NCI-H226 (cell line): ENCODE measurements at regions not wholly inside any gene's neighbourhood (a gene's known extent, or its start where the extent isn't known, plus 50 kb on each side); places are given as distances from the start of the nearest gene placed in this dataset.

Experiments
- DNase-seq: peaks from one replicate; pipeline ENCODE4 v3.0.0-alpha.2; 2015

- no peak for DNase-seq
These were observed 424.4 kb upstream of the RGPD4 start for GRCh38 chr2:107402330-107402729.

- DNase-seq, result no peak
These were observed 421.4 kb upstream of the RGPD4 start for GRCh38 chr2:107405261-107405660.

- DNase-seq, result no peak
These were observed 419.7 kb upstream of the RGPD4 start for GRCh38 chr2:107407017-107407416.

DNA sequence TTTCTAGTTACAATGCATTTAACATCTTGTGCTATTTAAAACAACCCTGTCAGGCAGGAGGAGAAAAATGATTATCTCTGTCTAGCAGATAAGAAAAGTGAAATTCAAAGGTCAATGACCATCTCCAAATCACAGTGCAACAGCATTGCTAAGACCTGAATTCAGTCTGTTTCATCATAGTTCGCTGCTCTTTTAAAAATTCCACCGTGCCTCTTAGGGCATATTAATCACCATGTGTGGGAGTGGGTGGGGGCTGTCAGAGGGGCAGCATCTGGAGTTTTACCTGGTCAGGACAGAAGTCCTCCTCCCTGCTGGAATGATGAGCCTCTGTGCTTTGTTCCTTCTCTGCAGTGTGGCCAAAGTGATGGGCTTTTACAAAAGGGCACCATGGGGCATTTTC lies 418.7 kb upstream of the RGPD4 start:
- DNase-seq, result no peak

- no peak for DNase-seq
These were observed 415.4 kb upstream of the RGPD4 start for GRCh38 chr2:107411267-107411666.

DNA sequence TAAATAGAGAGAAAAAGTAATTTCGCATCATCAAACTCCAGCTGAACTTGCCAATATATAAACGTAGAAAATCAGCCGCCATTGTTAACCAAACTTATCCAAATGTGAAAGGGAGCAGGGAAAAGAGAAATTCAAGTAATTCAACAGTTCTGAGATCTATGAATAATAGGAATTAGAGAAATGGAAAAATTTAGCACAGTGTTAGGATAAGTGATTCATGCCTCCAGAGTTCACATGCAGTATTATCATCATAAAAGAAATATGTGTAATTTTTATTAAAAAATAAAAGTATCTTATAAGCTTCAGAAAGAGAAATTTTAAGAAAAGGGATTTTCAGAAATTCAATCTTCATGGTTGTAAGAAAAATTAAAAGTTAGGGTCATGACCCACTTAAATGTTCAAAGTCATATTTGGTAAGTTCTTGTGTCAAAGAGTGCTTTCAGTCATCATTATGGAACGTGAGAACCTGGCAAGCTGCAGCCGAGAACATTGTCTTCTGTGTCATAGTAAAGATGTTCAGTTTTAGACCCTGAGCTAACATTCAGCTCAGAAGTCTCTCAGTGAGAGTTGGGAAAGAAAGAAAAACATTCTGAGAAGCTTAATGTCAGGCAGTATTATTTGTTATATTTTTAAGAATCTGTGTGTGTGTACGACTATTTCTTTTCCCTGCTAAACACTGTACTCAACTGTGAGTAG lies 414.3 kb upstream of the RGPD4 start:
- no peak for DNase-seq

- no peak for DNase-seq
These were observed 413.7 kb upstream of the RGPD4 start for GRCh38 chr2:107412981-107413380.

DNA sequence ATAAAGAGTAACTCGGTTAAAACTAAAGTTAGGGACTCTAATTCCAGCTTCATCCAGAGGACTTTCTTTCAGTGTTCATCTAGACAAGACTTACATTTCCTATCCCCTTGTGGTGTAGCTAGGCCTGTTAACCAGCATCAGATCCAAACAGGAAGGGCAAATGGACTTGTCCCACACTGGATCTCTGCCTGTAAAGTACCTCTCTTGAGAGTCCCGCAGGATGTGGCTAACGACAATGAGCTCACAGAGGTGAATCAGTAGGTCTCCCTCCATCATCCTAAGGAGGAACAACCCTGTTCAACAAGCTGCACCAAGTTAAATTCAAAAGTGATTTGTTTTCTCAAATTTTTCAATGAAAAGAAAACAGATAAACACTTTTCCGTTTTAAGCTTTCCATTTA lies 412.3 kb upstream of the RGPD4 start:
- DNase-seq, result no peak

DNA sequence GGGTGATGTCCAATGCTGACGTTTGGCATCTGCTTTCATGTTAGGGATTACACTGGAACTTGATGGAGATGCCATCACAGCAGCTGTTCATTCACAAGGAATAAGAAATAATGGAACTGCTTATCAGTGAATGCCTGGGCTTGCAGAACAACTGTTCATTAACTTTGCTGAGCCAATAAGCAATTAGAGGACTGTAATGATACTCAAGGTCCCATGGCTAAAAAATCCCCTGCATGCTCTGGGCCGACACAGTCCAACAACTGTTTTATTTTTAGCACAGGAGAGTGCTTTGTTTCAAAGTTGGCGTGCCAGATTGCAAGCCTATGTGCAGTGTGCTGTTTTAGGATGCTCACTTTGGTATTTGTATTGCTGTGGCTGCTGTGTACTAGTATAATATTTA lies 408.0 kb upstream of the RGPD4 start:
- no peak for DNase-seq

DNA sequence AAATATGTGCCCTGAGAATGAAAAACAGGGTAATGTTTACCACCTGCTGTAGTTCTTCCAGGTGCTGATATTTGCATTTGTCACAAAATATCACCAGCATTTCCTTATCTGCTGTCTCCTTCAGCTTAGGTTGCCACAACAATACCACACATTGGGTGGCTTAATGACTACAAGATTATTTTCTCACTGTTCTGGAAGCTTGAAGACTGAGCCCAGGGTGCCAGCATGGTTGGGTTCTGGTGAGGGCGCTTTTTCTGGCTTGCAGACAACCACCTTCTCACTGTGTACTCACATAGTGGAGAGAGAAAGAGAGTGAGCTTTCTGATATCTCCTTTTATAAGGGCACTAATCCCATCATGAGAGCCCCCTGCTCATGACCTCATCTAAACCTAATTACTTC lies 407.5 kb upstream of the RGPD4 start:
- no peak for DNase-seq

- DNase-seq, result no peak
These were observed 397.9 kb upstream of the RGPD4 start for GRCh38 chr2:107428781-107429180.

DNA sequence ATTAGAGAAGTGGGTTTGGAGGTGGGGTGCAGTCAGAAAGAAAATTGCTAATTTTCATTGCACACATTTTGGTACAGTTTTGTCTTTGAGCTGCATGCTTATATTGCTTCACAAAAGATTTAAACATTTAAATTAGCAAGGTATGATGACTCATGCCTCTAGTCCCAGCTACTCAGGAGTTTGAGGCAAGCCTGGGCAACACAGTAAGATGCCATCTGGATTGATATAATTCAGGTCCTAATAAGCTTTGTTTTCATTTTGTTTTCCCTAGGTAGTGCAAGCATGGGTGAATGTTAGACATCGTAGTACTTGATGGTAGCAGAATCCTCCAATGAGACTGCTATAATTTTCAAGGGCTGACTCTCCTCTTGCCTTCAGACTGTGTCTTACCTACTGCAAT lies 396.7 kb upstream of the RGPD4 start:
- DNase-seq, result no peak

DNA sequence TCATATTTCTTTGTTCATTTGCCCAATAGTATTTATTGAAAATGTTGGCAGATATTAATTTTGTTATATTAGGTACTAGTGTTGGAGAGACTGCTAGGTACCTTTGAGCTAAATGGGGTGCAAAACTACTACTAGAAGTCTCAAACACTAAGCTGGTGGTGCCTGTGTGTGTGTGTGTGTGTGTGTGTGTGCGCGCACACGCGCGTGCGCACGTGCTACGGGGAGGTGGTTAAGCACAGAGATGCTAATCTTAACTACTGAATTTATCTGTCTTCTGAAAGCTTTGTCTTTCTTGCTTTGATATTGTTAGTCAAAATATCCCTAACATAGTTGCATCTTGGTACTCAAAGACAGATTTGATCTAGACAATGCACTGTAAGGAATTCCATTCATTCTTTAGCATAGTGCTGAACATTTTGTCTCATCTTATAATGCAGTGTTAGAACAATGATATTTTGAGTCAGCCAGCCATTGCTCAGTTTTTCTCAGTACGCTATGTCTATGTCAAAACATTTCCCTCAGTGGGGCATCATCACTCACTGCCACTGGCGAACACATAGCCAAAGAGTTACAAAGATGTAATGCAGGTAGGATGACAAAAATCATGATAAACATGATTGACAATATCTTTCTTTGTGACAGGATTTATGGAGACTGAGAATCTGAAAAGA lies 396.0 kb upstream of the RGPD4 start:
- no peak for DNase-seq

GRCh38 chr2:107436281-107436680 lies 390.4 kb upstream of the RGPD4 start:
- DNase-seq, result no peak

- DNase-seq, result no peak
These were observed 389.4 kb upstream of the RGPD4 start for GRCh38 chr2:107437265-107437664.

DNA sequence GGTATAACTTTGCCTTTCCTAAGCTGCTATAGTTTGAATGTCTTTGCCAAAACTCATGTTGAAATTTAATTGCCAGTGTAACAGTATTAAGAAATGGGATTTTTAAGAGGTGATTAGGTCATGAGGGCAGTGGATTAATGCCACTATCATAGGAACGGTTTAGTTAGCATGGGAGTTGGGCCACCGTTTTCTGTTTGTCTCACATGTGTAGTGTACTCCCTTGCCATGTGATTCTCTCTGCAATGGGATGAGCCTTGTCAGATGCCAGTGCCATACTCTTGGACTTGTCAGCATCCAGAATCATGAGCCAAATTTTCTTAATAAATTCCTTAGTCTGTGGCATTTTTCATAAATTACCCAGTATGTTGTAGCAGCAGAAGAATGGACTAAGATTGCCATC lies 388.9 kb upstream of the RGPD4 start:
- DNase-seq, result no peak

DNA sequence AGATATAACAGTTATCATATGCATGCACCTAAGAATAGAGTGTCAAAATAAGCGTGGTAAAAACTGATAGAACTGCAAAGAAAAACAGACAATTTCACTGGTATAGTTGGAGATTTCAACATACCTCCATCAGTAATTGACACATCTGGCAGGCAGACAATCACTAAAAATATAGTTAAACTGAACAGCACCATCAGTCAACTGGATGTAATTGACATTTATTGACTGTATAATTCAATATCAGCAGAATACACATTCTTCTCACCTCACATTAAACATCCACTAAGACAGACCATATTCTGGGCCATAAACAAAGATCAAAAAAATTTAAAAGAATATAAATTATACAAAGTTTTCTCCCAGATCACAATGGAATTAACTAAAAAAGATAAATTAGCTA lies 378.5 kb upstream of the RGPD4 start:
- no peak for DNase-seq

- DNase-seq, result no peak
These were observed 365.4 kb upstream of the RGPD4 start for GRCh38 chr2:107461301-107461700.

DNA sequence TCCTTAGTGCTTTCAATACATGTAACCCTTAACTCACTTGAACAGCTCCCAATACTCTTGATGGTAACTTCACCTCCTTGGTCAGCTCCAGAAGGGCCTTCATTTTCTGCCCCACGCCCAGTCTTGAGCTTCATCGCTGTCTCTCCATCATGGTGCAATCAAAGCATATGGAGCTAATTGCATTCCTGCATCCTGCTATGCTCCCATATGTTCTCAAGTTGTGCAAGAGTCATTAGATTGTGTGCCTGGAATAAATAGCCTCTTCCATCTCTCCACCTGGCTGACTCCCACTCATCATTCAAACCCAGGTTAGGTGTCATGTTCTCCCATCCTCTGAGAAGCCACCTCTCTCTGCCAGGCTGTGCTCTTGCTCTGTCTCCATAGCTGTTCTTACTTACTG lies 364.5 kb upstream of the RGPD4 start:
- DNase-seq, result no peak

- no peak for DNase-seq
These were observed 360.5 kb upstream of the RGPD4 start for GRCh38 chr2:107466241-107466640.

- no peak for DNase-seq
These were observed 359.5 kb upstream of the RGPD4 start for GRCh38 chr2:107466984-107467773.

DNA sequence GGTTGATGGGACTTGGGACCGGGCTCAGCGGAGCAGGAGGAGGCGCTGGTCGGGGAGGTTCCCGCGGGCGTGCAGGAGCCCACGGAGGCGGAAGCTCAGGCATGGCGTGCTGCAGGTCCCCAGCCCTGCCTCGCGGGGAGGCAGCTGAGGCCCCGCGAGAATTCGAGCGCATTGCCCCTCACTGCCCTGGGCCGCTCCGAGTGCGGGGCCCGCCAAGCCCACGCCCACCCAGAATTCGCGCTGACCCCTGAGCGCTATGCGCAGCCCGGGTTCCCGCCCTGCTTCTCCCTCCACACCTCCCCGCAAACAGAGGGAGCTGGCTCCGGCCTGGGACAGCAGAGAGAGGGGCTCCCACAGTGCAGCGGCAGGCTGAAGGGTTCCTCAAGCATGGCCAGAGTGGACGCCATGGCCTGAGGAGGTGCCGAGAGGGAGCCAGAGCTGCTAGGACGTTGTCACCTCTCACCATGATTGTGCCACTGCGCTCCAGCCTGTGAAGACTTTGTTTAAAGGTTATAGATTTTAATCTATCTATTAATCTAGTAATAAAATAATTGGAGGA lies 357.2 kb upstream of the RGPD4 start:
- DNase-seq, result no peak

GRCh38 chr2:107473150-107473549 lies 353.5 kb upstream of the RGPD4 start:
- DNase-seq, result no peak

DNA sequence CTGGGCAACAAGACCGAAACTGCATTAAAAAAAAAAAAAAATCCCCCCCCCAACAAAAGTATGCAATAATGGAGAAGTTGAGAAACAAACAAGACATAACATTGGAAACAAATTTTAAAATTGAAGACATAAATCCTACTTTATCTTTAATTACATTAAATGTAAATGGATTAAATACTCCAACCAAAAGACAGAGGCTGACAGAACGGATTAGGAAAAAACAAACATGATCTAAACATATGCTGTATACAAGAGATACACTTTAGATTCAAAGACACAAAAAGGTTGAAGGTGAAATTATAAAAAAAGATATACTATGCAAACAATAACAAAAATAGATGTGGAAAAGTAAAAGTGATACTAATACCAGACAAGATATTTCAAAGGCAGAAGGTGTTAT lies 350.8 kb upstream of the RGPD4 start:
- no peak for DNase-seq
